Prostate gland (tissue), 2 donors: ENCODE measurements at regions not wholly inside any gene's neighbourhood (a gene's known extent, or its start where the extent isn't known, plus 50 kb on each side); places are given as distances from the start of the nearest gene placed in this dataset.

ENCODE experiments used
- POLR2A ChIP-seq: fragments of 450-650 bp; IDR thresholded peaks from one replicate; pipeline ENCODE4 v1.6.1; 2016; ENCODE audit warnings: antibody characterized with exemption, mild to moderate bottlenecking
- TF ChIP-seq, protein P1 (sequence below), 4 experiments: fragments of 200-600 bp in 2 of 4; fragments of 450-650 bp in 2 of 4; sonication (generic) in 2 of 4; IDR thresholded peaks; 1 replicate in 3 of 4; 2 replicates in 1 of 4; pipeline ENCODE4 v1.5.1; 2016 to 2019; ENCODE audit warnings: antibody characterized with exemption in 4 of 4, mild to moderate bottlenecking in 2 of 4, moderate library complexity in 2 of 4

GRCh38 chr5:77910602-77911188, 134.6 kb upstream of the TBCA start:
- TF ChIP-seq POLR2A, result no peak
- TF ChIP-seq, protein P1, sequence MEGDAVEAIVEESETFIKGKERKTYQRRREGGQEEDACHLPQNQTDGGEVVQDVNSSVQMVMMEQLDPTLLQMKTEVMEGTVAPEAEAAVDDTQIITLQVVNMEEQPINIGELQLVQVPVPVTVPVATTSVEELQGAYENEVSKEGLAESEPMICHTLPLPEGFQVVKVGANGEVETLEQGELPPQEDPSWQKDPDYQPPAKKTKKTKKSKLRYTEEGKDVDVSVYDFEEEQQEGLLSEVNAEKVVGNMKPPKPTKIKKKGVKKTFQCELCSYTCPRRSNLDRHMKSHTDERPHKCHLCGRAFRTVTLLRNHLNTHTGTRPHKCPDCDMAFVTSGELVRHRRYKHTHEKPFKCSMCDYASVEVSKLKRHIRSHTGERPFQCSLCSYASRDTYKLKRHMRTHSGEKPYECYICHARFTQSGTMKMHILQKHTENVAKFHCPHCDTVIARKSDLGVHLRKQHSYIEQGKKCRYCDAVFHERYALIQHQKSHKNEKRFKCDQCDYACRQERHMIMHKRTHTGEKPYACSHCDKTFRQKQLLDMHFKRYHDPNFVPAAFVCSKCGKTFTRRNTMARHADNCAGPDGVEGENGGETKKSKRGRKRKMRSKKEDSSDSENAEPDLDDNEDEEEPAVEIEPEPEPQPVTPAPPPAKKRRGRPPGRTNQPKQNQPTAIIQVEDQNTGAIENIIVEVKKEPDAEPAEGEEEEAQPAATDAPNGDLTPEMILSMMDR (IDR thresholded peaks at IDR 0.05), result no peak
